GM12875 (cell line): ENCODE measurements at regions not wholly inside any gene's neighbourhood (a gene's known extent, or its start where the extent isn't known, plus 50 kb on each side); places are given as distances from the start of the nearest gene placed in this dataset.
"Not testable (repeated sequence)": the region's sequence is repeated elsewhere in the genome, so short reads cannot be mapped to it uniquely, and the experiment has no call there.

Experiments
- H3K4me3 ChIP-seq: one replicate; pipeline ENCODE4 v1.5.1; 2011; ENCODE audit warnings: low read depth, low read length, control low read depth
- TF ChIP-seq, protein P1 (sequence below): IDR thresholded peaks from 2 replicates; pipeline ENCODE4 v1.5.1; 2011; ENCODE audit warnings: low read depth, mild to moderate bottlenecking, control low read depth, inconsistent platforms, low read length, moderate library complexity, borderline replicate concordance; ENCODE audit not compliant: insufficient read depth

GRCh38 chr3:34464646-34465045 lies 666.2 kb downstream of the PDCD6IP start:
- H3K4me3 ChIP-seq = no peak overlapping the region
- TF ChIP-seq, protein P1, sequence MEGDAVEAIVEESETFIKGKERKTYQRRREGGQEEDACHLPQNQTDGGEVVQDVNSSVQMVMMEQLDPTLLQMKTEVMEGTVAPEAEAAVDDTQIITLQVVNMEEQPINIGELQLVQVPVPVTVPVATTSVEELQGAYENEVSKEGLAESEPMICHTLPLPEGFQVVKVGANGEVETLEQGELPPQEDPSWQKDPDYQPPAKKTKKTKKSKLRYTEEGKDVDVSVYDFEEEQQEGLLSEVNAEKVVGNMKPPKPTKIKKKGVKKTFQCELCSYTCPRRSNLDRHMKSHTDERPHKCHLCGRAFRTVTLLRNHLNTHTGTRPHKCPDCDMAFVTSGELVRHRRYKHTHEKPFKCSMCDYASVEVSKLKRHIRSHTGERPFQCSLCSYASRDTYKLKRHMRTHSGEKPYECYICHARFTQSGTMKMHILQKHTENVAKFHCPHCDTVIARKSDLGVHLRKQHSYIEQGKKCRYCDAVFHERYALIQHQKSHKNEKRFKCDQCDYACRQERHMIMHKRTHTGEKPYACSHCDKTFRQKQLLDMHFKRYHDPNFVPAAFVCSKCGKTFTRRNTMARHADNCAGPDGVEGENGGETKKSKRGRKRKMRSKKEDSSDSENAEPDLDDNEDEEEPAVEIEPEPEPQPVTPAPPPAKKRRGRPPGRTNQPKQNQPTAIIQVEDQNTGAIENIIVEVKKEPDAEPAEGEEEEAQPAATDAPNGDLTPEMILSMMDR = no peak

DNA sequence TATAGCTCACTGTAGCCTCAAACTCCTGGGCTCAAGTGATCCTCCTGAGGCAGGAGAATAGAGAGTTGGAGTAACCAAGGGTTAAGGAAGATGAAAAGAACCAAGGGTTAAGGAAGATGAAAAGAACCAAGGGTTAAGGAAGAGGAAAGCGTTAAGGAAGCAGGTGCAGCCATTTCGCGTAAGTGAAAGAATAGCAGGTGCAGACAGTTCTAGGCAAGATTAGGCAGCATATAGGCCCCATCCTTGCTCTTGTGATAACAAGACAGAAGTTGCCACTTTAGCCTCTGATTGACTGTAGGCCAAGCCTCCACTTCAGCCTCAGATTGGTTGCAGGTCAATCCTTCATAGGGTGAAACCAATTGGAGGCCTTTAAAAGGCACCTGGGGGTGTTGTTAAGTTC lies 677.4 kb downstream of the PDCD6IP start:
- TF ChIP-seq, protein P1 = no peak
- H3K4me3 ChIP-seq = no peak overlapping the region

- TF ChIP-seq, protein P1 = no peak
- no peak overlapping the region for H3K4me3 ChIP-seq
These were observed 685.0 kb downstream of the PDCD6IP start for GRCh38 chr3:34483311-34483887.

DNA sequence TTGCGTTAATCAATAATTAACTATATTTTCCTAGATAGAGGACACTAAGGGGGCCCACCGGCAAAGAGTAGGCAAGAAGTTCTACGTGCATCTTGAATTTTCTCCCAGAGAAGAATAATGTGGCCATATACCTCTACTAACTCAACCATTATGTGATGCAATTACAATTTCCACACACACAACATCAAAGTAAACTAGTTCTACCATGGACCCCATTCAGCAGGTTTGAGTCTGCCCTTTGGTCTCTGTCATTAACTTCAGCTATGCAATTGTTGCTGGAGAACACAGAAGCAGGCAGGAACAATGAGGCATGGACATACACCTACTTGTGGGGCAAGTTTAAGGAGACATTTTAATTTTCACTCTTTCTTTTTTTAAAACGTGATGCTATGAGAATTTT lies 705.9 kb downstream of the PDCD6IP start:
- TF ChIP-seq, protein P1 = no peak
- H3K4me3 ChIP-seq = no peak overlapping the region

DNA sequence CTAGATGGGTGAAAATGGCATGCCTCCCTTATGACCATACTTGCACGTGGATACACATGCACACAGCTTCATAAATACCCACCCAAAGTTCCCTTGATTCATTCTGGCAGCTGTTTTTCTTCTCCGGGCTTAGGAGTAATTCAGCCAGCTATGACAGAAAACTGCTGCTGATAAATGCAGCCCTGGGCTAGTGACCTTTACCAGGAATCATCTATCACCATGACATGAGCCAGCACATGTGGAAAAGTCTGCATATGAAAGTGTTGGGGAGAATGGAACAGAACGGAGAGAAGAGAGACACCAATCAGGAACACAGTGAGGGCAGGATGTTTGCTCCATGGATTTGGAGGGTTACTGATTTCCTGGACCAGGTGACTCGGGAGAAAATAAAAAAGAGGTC lies 706.3 kb downstream of the PDCD6IP start:
- H3K4me3 ChIP-seq = no peak overlapping the region
- TF ChIP-seq, protein P1 = no peak

DNA sequence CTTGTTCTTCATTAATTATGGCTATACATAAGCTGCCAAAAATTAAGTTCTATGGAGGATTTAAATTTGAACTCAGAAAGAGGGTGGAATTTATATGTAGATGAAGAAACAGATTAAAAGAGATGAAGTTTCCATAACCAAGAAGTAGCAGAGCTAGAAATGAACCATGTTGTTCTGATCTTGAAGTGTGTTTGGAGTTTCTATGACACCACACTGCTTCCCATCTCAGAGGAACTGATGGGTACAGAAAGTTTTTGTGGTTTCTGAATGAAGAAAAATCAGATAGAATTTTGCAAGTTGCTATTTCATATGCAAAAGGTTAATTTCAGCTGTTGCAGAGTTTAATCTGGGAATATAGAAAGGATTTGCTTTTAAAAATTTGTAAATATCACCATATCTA lies 710.3 kb downstream of the PDCD6IP start:
- TF ChIP-seq, protein P1 = no peak
- H3K4me3 ChIP-seq = no peak overlapping the region

GRCh38 chr3:34511891-34512290 lies 713.5 kb downstream of the PDCD6IP start:
- no peak overlapping the region for H3K4me3 ChIP-seq
- TF ChIP-seq, protein P1 = no peak

DNA sequence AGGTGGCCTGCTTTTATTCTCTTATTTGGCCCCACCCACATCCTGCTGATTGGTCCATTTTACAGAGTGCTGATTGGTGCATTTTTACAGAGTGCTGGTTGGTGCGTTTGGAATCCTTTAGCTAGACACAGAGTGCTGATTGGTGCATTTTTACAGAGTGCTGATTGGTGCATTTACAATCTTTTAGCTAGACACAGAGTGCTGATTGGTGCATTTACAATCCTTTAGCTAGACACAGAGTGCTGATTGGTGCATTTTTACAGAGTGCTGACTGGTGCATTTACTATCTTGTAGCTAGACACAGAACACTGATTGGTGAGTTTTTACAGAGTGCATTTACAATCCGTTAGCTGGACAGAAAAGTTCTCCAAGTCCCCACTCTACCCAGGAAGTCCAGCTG lies 720.6 kb downstream of the PDCD6IP start:
- H3K4me3 ChIP-seq = not testable (repeated sequence)
